MCF 10A (cell line): ENCODE measurements at regions not wholly inside any gene's neighbourhood (a gene's known extent, or its start where the extent isn't known, plus 50 kb on each side); places are given as distances from the start of the nearest gene placed in this dataset.
"Not testable (repeated sequence)": the region's sequence is repeated elsewhere in the genome, so short reads cannot be mapped to it uniquely, and the experiment has no call there.

Source experiments
- BruUV-seq: library from RNA; stranded (reverse); fragments of 400-500 nt; replicated peaks from 2 replicates; lab custom pipeline; 2021; lab: Mats Ljungman, UMichigan
- CTCF ChIA-PET: fragments of 300-600 bp; sonication (Branson Sonifier 250); formaldehyde crosslinking; extraction: SDS; loops from one replicate; lab custom pipeline; 2021; ENCODE audit warnings: antibody characterized with exemption, inconsistent platforms; lab: Yijun Ruan, JAX
- POLR2A ChIA-PET: fragments of 300-600, 350-650 bp; sonication (Branson Sonifier 250); formaldehyde crosslinking; extraction: SDS; loops from one replicate; lab custom pipeline; 2020; ENCODE audit warnings: antibody characterized with exemption, inconsistent platforms; lab: Yijun Ruan, JAX
- DNase-seq: peaks from one replicate; pipeline ENCODE4 v3.0.0-alpha.2; 2018; ENCODE audit not compliant: unreplicated experiment
- H3K27ac Mint-ChIP-seq: one replicate; pipeline ENCODE4 v1.8.0; 2022; ENCODE audit warnings: mild to moderate bottlenecking, low read depth, mixed read lengths; ENCODE audit not compliant: unreplicated experiment
- H3K27me3 Mint-ChIP-seq: one replicate; pipeline ENCODE4 v1.8.0; 2022; ENCODE audit warnings: mixed read lengths; ENCODE audit not compliant: insufficient read depth, unreplicated experiment
- H3K36me3 Mint-ChIP-seq: one replicate; pipeline ENCODE4 v1.8.0; 2022; ENCODE audit warnings: mild to moderate bottlenecking, moderate library complexity, mixed read lengths; ENCODE audit not compliant: insufficient read depth, unreplicated experiment
- H3K4me1 Mint-ChIP-seq: one replicate; pipeline ENCODE4 v1.8.0; 2022; ENCODE audit warnings: mixed read lengths; ENCODE audit not compliant: insufficient read depth, unreplicated experiment
- H3K4me3 Mint-ChIP-seq: one replicate; pipeline ENCODE4 v1.8.0; 2022; ENCODE audit warnings: mild to moderate bottlenecking, moderate library complexity, mixed read lengths; ENCODE audit not compliant: unreplicated experiment
- H3K9me3 Mint-ChIP-seq: one replicate; pipeline ENCODE4 v1.8.0; 2022; ENCODE audit warnings: mixed read lengths; ENCODE audit not compliant: unreplicated experiment
- intact Hi-C: fragments of 100-400 bp; cut with micrococcal nuclease; formaldehyde crosslinking; loops from 2 replicates; pipeline ENCODE4 v1.14.1; 2022
- TF ChIP-seq, protein P1 (sequence below): fragments of 200-600 bp; IDR thresholded peaks from one replicate; pipeline ENCODE4 v1.8.0; 2022; ENCODE audit warnings: antibody characterized with exemption, mild to moderate bottlenecking; ENCODE audit not compliant: unreplicated experiment

DNA sequence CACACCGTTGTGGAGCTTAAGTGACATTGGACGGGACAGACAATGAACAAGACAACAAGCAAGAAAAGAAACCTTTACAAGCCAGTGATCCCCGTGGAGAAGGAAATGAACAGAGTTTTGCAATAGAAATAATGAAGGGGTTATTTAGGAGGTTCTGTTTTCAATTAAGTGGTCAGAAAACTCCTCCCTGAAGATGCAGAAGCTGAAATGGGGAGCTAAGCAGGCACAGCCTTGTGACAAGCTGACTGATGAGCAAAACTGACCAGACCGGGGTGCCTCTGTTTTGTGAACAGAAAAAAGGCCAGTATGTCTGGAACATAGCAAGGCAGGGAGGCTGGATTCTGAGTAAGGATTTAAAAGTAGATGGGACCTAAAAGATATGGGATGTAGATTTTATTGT is 299.8 kb upstream of the POM121L12 start:
- TF ChIP-seq, protein P1, sequence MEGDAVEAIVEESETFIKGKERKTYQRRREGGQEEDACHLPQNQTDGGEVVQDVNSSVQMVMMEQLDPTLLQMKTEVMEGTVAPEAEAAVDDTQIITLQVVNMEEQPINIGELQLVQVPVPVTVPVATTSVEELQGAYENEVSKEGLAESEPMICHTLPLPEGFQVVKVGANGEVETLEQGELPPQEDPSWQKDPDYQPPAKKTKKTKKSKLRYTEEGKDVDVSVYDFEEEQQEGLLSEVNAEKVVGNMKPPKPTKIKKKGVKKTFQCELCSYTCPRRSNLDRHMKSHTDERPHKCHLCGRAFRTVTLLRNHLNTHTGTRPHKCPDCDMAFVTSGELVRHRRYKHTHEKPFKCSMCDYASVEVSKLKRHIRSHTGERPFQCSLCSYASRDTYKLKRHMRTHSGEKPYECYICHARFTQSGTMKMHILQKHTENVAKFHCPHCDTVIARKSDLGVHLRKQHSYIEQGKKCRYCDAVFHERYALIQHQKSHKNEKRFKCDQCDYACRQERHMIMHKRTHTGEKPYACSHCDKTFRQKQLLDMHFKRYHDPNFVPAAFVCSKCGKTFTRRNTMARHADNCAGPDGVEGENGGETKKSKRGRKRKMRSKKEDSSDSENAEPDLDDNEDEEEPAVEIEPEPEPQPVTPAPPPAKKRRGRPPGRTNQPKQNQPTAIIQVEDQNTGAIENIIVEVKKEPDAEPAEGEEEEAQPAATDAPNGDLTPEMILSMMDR, result no peak
- H3K27me3 Mint-ChIP-seq, result peaks cover 31% of the 10 kb centered on the region
- no peak overlapping the region for H3K4me3 Mint-ChIP-seq
- intact Hi-C loops, result no loop called here
- H3K4me1 Mint-ChIP-seq, result no peaks in the 10 kb centered on the region
- no peaks in the 10 kb centered on the region for H3K36me3 Mint-ChIP-seq
- no peaks in the 10 kb centered on the region for H3K9me3 Mint-ChIP-seq
- H3K27ac Mint-ChIP-seq, result no peak overlapping the region
- ChIA-PET POLR2A (interaction anchor here (0.6 kb wide), 1 partner anchor 1715 kb away, joined by 3 read pairs; no protein-coding TSS in a partner anchor), CTCF (interaction anchor here (0.7 kb wide), 1 partner anchor 19 kb away, joined by 4 read pairs; no protein-coding TSS in a partner anchor)
- DNase-seq, result no peak
- no TSS peak for BruUV-seq

DNA sequence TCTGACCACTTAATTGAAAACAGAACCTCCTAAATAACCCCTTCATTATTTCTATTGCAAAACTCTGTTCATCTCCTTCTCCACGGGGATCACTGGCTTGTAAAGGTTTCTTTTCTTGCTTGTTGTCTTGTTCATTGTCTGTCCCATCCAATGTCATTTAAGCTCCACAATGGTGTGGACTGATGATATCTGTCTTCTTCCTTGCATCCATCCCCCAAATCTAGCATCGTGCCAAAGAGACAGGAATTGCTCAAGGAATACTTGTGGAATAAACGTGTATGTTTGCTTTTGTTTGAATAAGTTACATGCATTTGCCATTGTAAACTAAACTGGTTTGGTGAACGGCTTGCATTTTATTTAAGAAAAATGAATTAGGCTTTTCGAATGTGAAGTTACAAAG is 306.8 kb upstream of the POM121L12 start:
- H3K27me3 Mint-ChIP-seq, result peaks cover 24% of the 10 kb centered on the region
- H3K36me3 Mint-ChIP-seq, POLR2A ChIA-PET, H3K4me1 Mint-ChIP-seq, intact Hi-C loops, H3K9me3 Mint-ChIP-seq, BruUV-seq, H3K27ac Mint-ChIP-seq, CTCF ChIA-PET, H3K4me3 Mint-ChIP-seq, DNase-seq: not testable (repeated sequence)

GRCh38 chr7:52727632-52728031 is 307.8 kb upstream of the POM121L12 start:
- Mint-ChIP-seq H3K9me3 (no peaks in the 10 kb centered on the region), H3K27me3 (peaks cover 34% of the 10 kb centered on the region), H3K27ac (no peak overlapping the region), H3K4me3 (no peak overlapping the region), H3K36me3 (peaks cover 6% of the 10 kb centered on the region), H3K4me1 (no peaks in the 10 kb centered on the region)
- no TSS peak for BruUV-seq
- ChIA-PET CTCF (interaction anchor here (0.7 kb wide), 1 partner anchor 677 kb away, joined by 3 read pairs; no protein-coding TSS in a partner anchor), POLR2A (no interaction called here)
- intact Hi-C loops, result no loop called here
- TF ChIP-seq, protein P1, result no peak
- no peak for DNase-seq

GRCh38 chr7:52726986-52727385 is 308.4 kb upstream of the POM121L12 start:
- Mint-ChIP-seq H3K4me1 (no peaks in the 10 kb centered on the region), H3K36me3 (peaks cover 6% of the 10 kb centered on the region), H3K27ac (no peak overlapping the region), H3K27me3 (peaks cover 35% of the 10 kb centered on the region), H3K4me3 (no peak overlapping the region), H3K9me3 (no peaks in the 10 kb centered on the region)
- DNase-seq, result no peak
- TF ChIP-seq, protein P1, result no peak
- CTCF ChIA-PET, result interaction anchor here (1.0 kb wide), 1 partner anchor 41 kb away, joined by 3 read pairs; no protein-coding TSS in a partner anchor
- no TSS peak for BruUV-seq
- POLR2A ChIA-PET, result no interaction called here
- intact Hi-C loops, result no loop called here

- DNase-seq, result no peak
- TF ChIP-seq, protein P1, result no peak
- H3K36me3 Mint-ChIP-seq, result peaks cover 6% of the 10 kb centered on the region
- H3K4me3 Mint-ChIP-seq, result no peak overlapping the region
- intact Hi-C loops, result no loop called here
- ChIA-PET CTCF (interaction anchor here (1.0 kb wide), 1 partner anchor 41 kb away, joined by 3 read pairs; no protein-coding TSS in a partner anchor), POLR2A (no interaction called here)
- no peaks in the 10 kb centered on the region for H3K9me3 Mint-ChIP-seq
- no TSS peak for BruUV-seq
- H3K27ac Mint-ChIP-seq, result no peak overlapping the region
- peaks cover 35% of the 10 kb centered on the region for H3K27me3 Mint-ChIP-seq
- H3K4me1 Mint-ChIP-seq, result no peaks in the 10 kb centered on the region
Observed at GRCh38 chr7:52726493-52726892, 308.9 kb upstream of the POM121L12 start.
